ENCODE measurements at regions not wholly inside any gene's neighbourhood (a gene's known extent, or its start where the extent isn't known, plus 50 kb on each side); places are given as distances from the start of the nearest gene placed in this dataset.

DNA sequence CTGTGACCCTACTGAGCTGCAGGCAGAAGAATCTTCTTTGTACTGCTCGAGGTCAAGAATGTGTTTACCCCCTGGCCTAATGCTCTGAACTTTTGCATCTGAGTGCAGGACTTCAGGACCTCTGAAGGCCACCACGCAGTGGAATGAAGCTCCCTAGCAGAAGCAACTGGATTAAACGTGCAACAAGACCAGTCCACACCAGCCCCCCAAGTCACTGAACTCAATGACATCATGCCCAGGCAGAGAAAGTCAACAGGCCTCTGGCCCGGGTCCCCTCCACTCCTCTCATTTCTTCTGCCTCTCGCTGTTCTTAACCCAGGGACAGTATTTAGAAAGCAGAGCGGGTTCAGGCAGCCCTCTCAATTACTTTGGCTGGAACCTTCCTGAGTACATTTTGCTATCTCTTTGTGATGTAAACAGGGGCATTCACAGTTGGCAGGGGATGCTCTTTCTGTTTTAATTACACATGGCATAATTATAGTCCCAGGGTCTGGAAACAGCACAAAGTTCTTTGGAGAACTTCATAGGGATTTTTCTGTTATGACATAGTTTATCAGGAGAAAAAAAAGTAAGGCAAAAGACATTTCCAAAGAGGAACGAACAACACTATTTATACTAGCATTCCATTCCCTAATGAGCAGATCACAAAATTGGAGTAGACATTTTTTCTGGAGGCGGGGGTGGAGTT is 108.2 kb upstream of the SPATA31D4 start:
- TF ChIP-seq, protein P1, sequence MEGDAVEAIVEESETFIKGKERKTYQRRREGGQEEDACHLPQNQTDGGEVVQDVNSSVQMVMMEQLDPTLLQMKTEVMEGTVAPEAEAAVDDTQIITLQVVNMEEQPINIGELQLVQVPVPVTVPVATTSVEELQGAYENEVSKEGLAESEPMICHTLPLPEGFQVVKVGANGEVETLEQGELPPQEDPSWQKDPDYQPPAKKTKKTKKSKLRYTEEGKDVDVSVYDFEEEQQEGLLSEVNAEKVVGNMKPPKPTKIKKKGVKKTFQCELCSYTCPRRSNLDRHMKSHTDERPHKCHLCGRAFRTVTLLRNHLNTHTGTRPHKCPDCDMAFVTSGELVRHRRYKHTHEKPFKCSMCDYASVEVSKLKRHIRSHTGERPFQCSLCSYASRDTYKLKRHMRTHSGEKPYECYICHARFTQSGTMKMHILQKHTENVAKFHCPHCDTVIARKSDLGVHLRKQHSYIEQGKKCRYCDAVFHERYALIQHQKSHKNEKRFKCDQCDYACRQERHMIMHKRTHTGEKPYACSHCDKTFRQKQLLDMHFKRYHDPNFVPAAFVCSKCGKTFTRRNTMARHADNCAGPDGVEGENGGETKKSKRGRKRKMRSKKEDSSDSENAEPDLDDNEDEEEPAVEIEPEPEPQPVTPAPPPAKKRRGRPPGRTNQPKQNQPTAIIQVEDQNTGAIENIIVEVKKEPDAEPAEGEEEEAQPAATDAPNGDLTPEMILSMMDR (conservative IDR thresholded peaks at IDR 0.05; ENCODE audit: low read depth, low read length) = no peak
- no peak for DNase-seq (ENCODE audit: low read depth)
- no peak overlapping the region for H3K4me3 ChIP-seq (ENCODE audit: low read depth, low read length)

DNA sequence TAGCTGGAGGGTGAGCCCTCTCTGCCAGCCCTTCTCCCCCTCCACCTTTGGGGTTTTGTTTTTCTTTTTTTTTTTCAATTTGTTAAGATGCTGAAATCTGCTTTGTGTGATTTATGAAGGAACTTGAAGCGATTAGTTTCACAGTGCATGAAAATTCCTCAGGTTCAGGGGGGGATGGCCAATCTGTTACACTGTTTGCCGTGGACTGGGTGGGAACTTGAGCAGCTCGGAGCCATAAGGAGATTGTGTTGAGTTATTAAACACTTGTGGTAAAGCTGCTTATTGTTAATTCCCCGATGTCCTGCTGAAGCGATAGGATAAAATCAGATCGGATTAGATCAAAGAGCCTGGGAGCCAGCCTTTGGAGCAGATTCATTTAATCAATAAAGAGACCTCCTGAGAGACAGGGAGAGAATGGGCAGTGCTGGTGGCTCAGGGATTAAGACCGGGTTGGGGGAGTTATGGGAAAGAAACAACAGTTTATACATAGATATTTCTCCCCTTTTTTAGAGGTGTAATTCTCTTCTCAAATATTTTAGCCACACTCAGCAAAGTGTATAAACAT is 105.8 kb upstream of the SPATA31D4 start:
- no peak overlapping the region for H3K4me3 ChIP-seq (ENCODE audit: low read depth, low read length)
- TF ChIP-seq, protein P1 (conservative IDR thresholded peaks at IDR 0.05; ENCODE audit: low read depth, low read length) = no peak
- no peak for DNase-seq (ENCODE audit: low read depth)

DNA sequence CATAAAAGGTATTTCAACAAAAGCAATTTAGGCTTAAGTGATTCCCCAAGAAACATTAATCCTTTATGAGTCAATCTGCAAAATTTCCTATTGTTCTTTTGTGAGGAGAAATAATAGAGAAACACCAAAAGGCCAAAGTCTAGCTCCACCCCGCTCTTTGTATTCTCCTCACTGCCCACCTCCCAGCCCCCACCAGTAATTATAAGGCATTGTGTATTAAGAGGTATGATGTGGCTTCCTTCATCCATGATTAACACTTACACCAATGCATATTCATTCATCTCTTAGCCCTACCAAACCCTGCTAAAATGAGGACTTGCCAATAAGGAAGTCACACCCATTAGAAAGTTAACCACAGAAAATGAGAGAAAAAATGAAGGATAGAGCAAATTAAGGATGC is 105.3 kb upstream of the SPATA31D4 start:
- DNase-seq (ENCODE audit: low read depth) = no peak
- H3K4me3 ChIP-seq (ENCODE audit: low read depth, low read length) = no peak overlapping the region
- TF ChIP-seq, protein P1 (conservative IDR thresholded peaks at IDR 0.05; ENCODE audit: low read depth, low read length) = no peak

DNA sequence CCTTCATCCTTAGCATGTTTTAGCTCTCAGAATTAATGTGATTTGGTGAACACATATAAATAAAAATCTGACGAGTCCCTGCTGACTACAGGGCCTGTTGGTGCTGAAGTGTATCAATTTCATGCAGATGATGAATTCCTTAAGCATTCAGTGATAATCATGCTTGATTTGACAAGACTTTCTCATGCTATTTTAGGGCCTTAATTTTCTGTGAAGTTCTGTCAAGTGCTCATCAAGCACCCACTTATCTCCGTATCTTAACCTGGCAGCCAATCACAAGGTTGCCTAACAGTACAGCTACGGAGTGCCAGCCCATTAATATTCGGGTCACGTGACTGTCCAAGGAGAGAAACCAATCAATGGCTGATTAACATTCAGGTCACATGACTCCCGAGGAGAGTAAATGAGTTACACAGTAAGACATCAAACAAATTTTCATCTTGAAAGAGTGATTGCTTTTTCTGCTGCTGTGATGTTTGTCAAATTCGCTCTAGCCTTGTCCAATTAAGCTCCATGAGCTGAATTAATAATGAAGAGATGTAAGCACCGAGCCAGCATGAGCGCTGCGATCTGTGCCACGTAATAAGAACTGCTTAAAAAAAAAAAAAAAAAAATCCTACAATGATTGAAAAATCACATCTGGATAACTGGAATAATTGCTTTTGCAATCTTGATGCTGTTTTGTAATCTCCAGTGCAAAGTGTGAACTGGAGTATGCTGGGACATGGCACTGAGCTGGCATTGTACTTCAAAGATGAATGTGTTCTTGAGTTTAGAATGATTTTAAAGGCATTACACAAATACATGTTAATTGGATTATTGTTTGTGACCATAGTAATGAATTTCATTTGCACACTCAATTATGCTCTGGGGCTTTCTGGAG is 104.3 kb upstream of the SPATA31D4 start:
- no peak for DNase-seq (ENCODE audit: low read depth)
- TF ChIP-seq, protein P1 (conservative IDR thresholded peaks at IDR 0.05; ENCODE audit: low read depth, low read length) = no peak
- no peak overlapping the region for H3K4me3 ChIP-seq (ENCODE audit: low read depth, low read length)

DNA sequence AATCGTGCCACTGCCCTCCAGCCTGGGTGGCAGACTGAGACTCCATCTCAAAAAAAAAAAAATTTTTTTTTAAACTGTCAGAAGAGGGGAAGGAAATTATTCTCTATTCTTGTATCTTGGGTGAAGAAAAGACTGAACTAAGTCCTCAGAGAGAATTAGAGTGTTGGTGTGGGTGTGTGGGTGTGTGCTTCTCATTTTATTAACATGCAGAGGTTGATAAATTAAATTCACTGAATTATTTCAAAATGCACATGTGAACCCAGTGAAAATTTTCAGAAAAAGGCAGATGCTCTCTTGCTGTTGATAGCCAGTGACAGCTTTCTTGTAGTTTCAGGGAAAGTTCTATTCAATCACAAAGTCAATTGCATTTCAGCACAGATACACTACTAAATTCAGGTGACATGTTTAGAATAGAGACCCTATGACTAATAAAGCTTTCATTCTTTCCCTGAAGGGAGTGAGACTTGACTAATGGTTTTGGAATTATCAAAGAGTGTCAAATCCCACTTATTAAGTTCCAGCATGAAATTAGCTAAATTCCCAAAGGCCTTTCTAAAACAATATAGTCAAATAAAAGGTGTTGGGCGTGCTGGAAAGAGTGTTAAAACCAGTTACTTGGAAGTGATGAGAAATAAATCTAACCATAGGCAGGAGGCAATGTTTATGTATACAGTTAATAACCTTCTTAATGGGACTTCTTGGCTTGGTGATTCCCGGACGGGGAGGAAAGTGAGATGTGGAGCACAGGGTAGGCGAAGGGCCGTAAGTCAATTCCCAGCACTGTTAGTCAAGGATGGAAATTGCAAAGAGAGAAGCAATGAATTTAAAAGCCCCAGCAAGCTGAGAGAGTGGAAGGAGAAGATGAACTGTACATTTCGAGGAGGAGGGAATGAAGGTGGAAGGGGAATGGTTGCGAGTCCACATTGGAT is 103.2 kb upstream of the SPATA31D4 start:
- peak; percentile 63 for DNase-seq (ENCODE audit: low read depth)
- TF ChIP-seq, protein P1 (conservative IDR thresholded peaks at IDR 0.05; ENCODE audit: low read depth, low read length) = no peak
- no peak overlapping the region for H3K4me3 ChIP-seq (ENCODE audit: low read depth, low read length)

DNA sequence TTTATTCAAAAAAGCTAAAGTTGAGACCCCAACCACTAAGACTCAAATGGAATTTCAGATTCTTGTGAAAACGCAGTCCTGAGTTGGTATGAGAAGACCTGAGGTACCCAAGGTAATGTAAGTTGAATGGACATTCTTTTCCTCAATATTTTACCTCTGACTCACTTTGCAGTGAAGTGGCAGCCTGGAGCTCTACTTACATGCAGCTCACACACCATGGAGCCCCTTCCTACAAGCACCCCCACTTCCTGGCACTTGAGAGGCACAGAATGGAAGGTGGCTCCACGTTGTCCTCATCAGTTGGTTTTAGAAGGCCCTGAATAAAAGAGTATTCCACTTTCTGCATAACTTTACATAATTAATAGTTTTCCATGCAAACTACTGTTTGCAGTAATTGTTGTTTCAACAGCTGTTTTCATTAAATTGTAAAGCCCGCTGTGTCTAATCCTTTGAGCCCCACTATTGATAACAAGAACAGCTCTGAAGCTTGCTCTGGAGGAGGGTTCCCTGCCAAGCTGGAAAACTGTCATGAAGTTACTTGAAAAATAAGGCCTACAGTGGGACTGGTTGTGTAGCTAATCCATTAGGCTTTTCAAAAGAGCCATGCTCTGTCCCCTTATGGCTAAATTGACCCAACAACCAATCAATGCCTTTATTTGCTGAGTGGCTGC is 102.2 kb upstream of the SPATA31D4 start:
- TF ChIP-seq, protein P1 (conservative IDR thresholded peaks at IDR 0.05; ENCODE audit: low read depth, low read length) = no peak
- no peak overlapping the region for H3K4me3 ChIP-seq (ENCODE audit: low read depth, low read length)
- DNase-seq (ENCODE audit: low read depth) = peak; percentile 57
